Right lobe of liver (tissue), 4 donors: ENCODE measurements at regions not wholly inside any gene's neighbourhood (a gene's known extent, or its start where the extent isn't known, plus 50 kb on each side); places are given as distances from the start of the nearest gene placed in this dataset.

ENCODE experiments used
- POLR2A ChIP-seq: fragments of 450-650 bp; IDR thresholded peaks from one replicate; pipeline ENCODE4 v1.6.1; 2017; ENCODE audit warnings: antibody characterized with exemption, mild to moderate bottlenecking
- TF ChIP-seq, protein P1 (sequence below), 4 donors: fragments of 200-600 bp in 3 of 4; fragments of 450-650 bp in 1 of 4; IDR thresholded peaks; one replicate each; pipeline versions ENCODE4 v1.5.1 to v1.8.0; 2016 to 2022; ENCODE audit warnings: antibody characterized with exemption in 4 of 4, mild to moderate bottlenecking in 2 of 4
- donor health status: DM: no; HTN: no; CAD: no.
- donor health status: DM: no; HTN: no; CAD: no.
- donor health status: DM: no; HTN: yes; CAD: no.

DNA sequence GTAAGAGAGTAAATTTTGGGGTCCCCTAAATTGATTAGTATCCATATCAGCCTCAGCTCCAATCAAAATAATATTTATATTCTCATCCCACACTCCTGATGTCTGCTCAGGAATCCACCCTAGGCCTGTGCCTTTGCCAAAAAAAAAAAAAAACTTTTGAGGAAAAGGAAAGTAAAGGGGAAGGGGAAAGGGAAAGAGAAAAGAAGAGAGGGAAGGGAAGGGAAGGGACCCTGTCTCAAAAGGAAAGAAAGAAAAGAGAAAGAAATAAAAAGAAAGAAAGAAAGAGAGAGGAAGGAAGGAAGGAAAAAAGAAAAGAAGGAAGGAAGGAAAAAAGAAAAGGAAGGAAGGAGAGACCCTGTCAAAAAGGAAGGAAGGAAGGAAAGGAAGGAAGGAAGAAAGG is 91.8 kb upstream of the CACNA1A start:
- TF ChIP-seq, protein P1, sequence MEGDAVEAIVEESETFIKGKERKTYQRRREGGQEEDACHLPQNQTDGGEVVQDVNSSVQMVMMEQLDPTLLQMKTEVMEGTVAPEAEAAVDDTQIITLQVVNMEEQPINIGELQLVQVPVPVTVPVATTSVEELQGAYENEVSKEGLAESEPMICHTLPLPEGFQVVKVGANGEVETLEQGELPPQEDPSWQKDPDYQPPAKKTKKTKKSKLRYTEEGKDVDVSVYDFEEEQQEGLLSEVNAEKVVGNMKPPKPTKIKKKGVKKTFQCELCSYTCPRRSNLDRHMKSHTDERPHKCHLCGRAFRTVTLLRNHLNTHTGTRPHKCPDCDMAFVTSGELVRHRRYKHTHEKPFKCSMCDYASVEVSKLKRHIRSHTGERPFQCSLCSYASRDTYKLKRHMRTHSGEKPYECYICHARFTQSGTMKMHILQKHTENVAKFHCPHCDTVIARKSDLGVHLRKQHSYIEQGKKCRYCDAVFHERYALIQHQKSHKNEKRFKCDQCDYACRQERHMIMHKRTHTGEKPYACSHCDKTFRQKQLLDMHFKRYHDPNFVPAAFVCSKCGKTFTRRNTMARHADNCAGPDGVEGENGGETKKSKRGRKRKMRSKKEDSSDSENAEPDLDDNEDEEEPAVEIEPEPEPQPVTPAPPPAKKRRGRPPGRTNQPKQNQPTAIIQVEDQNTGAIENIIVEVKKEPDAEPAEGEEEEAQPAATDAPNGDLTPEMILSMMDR (IDR thresholded peaks at IDR 0.05): no peak
- no peak for TF ChIP-seq POLR2A
